COLO829 (cell line): ENCODE measurements at regions not wholly inside any gene's neighbourhood (a gene's known extent, or its start where the extent isn't known, plus 50 kb on each side); places are given as distances from the start of the nearest gene placed in this dataset.
"Not testable (repeated sequence)": the region's sequence is repeated elsewhere in the genome, so short reads cannot be mapped to it uniquely, and the experiment has no call there.

Source experiments
- DNase-seq: peaks from one replicate; pipeline ENCODE4 v3.0.0; 2012; ENCODE audit warnings: low spot score

- no peak for DNase-seq
Observed at GRCh38 chr5:98365126-98365525, 408.3 kb upstream of the RGMB start.

DNA sequence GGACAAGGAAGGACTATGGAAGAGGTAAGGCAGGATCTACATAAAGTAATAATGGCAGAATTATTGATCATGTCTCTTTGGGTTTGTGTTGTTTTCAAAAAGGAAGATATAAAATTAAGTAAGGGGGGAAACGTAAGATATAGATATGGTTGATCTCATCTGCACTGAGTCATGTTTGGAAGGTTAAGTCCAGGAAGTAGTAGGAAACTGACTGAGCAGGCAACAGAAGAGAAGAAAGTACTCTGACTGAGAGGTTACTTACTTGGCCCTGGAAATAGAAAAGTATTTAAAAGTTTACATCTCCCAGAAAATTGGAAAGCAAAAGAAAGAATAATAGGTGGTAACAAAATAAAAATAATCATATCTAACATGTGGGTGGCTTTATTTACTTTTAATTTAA lies 405.3 kb upstream of the RGMB start:
- DNase-seq = no peak

- DNase-seq = no peak
Observed at GRCh38 chr5:98372351-98372750, 401.1 kb upstream of the RGMB start.

DNA sequence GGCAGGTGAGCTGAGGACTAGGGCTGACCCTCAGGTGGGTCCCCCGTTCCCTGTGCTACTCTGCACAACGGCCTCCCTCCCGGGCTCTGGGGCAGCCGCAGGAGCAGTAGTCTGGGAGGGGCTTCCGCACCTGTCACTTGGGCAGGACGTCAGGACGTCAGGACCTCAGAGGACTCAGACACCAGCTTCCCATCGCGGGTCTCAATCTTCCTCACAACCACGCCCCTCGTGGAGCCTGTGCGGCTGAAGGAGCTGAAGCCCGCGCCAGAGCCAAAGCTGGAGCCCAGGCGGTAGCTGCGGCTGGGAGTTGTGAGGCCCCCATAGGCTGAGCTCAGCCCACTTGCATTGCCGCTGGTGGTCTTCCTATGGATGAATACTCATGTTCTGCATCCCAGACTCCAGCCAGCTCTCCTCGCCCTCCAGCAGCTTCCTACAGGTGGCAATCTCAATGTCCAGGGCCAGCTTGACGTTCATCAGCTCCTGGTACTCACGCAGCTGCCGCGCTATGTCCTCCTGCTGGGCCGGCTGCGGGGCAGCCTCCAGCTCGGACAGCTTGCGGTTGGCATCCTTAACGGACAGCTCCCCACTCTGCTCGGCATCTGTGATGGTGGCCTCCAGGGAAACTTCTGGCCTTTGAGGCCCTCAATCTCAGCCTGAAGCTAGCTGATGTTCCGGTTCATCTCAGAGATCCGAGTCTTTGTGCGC lies 381.4 kb upstream of the RGMB start:
- DNase-seq = no peak

- not testable (repeated sequence) for DNase-seq
Observed at GRCh38 chr5:98393205-98393604, 380.3 kb upstream of the RGMB start.

DNA sequence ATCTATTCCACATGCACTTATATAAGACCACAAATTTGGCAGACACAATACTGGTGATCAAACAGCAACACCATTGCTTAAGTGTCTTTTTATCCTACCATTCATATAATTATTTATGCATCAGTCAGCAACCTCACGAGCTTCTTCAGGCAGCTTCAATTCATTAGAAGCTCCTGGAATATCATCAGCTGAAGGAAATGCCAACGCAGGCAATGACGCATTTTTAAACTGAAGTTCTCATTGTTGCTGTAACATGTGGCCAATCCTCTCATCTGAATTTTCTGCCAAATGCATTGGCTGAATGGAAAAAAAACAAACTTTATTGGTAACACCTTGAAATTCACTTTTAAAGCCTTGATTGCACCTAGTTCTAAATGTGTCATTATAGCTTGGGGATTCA lies 376.4 kb upstream of the RGMB start:
- DNase-seq = no peak

DNA sequence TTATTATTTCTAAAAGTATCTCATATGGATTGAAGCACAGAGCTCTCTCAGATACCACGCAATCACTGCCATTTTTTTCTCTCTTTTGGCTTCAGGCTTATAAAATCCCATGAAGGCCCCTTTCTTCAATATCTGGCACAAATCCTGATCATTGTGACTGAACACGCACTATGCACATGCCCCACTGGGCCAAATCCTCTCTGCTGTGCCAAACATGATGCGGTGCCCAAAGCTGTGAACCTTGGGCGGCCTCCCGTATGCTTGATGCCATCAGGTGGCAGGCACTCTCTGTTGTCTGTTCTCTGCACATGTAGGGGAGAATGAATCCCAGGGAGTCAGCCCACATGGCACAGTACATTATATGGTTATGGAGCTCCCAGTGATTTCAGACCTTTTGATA lies 375.0 kb upstream of the RGMB start:
- DNase-seq = no peak

DNA sequence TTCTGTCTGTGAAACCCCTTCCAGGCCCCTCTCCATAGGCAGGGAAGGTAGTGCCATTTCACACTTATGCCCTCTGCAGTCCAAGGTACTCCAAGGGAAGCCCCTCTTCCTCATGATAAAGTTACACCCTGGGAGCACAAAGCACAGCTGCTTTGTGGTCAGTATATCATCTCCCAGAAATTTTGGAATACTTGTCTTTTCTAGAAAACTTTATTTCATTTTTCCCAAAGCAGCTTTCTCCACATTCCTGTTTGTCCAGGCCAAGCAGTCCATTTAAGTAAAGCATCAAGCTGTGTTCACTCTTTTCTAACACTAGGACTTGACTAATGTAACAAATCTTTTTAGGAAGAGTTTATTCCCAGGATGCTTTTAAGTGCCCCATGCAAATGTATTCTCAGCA lies 371.8 kb upstream of the RGMB start:
- DNase-seq = no peak

DNA sequence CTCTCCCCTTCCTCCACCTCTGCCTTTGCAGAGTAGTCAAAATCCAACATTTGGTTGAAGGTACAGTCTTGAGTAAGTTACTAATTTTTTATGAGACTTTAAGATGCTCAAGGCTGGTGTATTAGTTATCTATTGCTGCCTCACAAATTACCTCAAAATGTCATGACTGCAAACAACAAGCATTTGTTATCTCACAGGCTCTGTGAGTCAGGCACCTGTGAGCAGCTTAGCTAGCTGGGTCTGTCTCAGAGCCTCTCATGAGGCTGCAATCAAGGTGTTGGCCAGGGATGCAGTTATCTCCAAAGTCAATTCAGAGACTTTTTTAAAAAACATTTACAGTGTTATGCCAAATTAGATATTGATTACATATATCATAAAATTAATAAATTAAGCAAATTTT lies 371.3 kb upstream of the RGMB start:
- no peak for DNase-seq

DNA sequence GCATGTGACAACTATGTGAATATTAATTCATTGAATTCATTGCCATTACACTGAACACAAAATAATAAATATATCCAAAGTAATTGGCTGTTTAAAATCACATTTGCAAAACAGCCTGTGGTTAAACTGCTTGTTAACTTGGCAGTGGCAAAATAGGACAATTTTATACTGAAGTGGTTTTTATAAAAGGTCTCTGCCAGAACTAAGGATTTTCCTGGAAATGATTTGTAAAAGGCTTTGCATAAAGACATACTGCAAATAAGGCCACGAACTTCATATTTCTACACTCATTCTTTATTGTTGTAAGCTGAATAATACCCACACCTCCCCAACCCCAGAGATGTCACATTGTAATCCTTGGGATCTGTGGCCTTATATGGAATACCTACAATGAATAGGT lies 370.3 kb upstream of the RGMB start:
- no peak for DNase-seq

GRCh38 chr5:98414938-98415337 lies 358.5 kb upstream of the RGMB start:
- DNase-seq = no peak

DNA sequence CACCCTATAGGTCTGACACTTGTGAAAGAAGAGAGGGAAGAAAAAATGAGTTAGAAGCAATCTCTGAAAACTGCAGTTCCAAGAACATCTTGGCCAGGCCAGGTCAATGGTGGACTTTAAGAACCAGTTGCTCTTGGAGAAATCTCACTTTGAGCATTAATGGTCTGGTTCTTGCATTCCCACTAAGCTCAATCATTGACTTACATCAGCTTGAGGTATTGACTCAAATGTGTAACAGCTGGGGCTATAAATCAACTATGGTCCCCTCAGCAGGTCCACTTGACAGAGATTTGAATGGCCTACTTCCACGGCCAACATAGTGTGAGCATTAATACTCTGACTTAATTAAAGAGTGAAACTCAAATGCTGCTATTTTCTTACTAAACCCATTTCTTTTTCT lies 357.8 kb upstream of the RGMB start:
- no peak for DNase-seq

DNA sequence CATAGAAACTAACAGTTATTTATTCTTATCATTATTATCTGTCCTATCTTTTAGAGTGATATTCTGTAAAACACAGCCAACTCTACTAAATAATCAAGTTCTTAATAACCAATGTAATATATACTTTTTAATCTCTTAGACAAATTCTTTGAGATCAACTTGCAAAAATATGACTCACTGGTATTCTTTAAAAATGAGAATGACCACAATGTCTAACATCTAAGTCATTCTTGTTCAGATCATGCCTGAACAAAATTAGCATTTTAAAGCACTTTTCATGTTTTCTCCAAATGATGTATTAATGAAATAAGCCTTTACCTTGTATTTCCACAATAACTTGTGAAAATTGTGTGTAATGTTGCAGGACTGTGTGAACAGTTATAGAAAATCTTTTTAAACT lies 356.9 kb upstream of the RGMB start:
- DNase-seq = no peak

GRCh38 chr5:98419825-98420224 lies 353.6 kb upstream of the RGMB start:
- no peak for DNase-seq

DNA sequence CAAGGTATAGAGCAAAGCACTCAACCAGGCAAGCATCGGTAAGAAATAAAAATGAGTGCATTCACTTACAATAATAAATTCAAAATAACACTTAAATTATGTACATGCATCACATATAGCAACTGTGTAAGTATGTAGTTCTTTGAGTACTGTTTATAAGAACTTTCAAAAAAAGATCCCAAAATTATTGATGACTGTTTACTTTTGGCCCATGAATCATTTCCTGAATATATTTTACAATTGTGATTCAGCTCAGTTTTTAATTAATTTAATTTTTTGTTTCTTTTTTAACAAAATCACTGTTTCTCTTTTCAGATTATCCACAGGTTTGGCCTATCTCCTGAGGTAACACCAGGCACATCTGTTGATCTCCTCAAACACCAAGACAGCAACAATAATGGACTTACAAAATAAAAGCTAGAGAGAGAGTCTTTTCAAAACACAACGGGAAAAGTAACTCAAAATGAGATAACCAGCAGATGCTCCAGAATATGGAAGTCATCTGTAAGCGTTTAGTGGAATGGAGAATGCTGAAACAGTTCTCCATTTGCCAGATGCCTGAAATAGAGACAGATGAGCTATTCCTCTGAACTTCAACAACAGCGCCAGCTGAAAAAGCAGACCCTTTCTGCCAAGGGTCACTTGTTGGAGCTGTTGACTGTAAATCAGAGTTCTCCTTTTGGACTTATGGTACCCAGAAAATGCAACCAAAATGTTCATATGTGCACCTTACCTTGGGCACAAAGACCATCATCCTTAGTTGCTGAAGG lies 348.6 kb upstream of the RGMB start:
- no peak for DNase-seq

DNA sequence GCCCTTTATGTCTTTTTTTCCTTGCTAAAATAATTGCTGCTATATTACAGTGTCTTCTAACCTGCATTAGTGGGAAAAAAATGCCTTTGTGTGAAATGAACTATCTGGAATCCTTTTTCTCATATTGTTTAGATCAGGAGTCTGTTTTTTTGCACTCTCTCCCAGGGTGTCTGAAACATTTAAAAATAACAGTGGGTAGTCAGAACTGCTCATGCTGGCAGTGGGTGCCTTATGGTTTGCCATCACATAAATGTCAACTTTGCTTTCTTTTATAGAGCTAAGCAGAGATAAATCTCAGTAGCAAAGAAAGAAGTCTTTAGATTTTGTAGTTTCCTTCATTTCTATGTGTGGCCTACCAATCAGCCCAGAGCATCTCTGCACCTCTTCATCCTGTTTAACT lies 347.8 kb upstream of the RGMB start:
- DNase-seq = no peak

DNA sequence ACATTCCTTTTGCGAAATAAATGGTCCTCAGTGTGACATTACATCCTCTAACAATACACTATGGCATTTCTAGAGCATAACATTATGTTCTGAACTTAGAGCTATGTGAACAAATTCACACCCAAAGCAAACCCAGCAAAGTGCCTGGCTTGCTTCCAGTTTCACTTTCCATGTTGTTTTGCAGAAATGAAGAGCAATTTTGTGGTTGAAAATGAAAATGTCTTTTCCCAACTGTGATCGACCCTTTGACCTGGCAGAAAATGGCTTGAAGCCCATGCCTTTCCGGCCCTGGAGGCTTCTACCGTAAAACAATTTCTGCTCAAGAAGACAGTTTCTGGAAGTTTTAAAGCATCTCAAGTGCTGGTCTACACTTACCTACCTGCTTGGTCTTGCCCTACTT lies 344.7 kb upstream of the RGMB start:
- DNase-seq = no peak

- no peak for DNase-seq
Observed at GRCh38 chr5:98432378-98432777, 341.1 kb upstream of the RGMB start.

DNA sequence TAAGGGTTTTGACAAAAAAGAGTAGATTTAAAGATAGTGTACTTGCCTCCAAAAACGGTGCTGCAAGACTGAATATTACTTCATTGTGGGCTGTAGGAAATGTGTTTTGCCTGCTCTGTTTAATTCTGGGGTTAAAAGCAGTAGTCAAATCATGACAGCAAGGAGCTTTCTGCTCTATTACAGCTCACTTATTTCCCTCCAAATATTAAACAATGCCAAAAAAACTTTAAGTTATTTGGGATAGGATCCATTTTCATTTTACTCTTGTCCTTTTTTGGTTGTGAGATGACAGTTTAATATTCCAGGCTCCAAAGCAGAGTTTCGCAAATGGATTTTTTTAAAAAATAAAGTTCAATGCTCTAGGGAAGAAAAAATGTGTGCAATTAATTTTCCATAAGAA lies 340.4 kb upstream of the RGMB start:
- DNase-seq = no peak

GRCh38 chr5:98433673-98434072 lies 339.8 kb upstream of the RGMB start:
- no peak for DNase-seq

- no peak for DNase-seq
Observed at GRCh38 chr5:98436667-98437066, 336.8 kb upstream of the RGMB start.

DNA sequence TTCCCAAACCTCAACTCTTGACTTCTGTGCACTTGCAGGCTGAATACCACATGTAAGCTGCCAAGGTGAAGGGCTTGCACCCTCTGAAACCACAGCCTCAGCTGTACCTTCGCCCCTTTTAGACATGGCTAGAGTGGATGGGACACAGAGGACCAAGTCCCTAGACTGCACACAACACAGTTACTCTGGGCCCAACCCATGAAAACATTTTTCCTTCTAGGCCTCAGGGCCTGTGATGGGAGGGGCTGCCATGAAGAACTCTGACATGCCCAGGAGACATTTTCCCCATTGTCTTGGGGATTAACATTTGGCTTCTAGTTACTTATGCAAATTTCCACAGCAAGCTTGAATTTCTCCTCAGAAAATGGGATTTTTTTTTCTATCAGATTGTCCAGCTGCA lies 331.0 kb upstream of the RGMB start:
- no peak for DNase-seq

GRCh38 chr5:98443881-98444280 lies 329.6 kb upstream of the RGMB start:
- DNase-seq = no peak

- no peak for DNase-seq
Observed at GRCh38 chr5:98453296-98453695, 320.2 kb upstream of the RGMB start.
